SJSA1 (cell line): ENCODE measurements at regions not wholly inside any gene's neighbourhood (a gene's known extent, or its start where the extent isn't known, plus 50 kb on each side); places are given as distances from the start of the nearest gene placed in this dataset.
A peak's percentile ranks its signal among the peaks of the same experiment; 100 is the strongest.

ENCODE experiments used
- DNase-seq, 2 experiments: peaks; one replicate each; pipeline ENCODE4 v3.0.0-alpha.2; 2015 to 2020; ENCODE audit warnings: low spot score in 2 of 2, low read depth in 1 of 2
- H3K27ac ChIP-seq: fragments of 250-450 bp; sonication (Bioruptor Pico); 2 replicates; pipeline ENCODE4 v1.5.1; 2020; ENCODE audit warnings: mild to moderate bottlenecking, moderate library complexity
- H3K27me3 ChIP-seq: fragments of 250-450 bp; sonication (Bioruptor Pico); replicated peaks from 2 replicates; pipeline ENCODE4 v1.5.1; 2020; ENCODE audit warnings: mild to moderate bottlenecking, moderate library complexity
- H3K36me3 ChIP-seq: fragments of 250-450 bp; sonication (Bioruptor Pico); 2 replicates; pipeline ENCODE4 v1.5.1; 2020; ENCODE audit warnings: mild to moderate bottlenecking
- H3K4me1 ChIP-seq: fragments of 250-450 bp; sonication (Bioruptor Pico); replicated peaks from 2 replicates; pipeline ENCODE4 v1.6.1; 2021; ENCODE audit warnings: mild to moderate bottlenecking
- H3K4me3 ChIP-seq: fragments of 250-450 bp; sonication (Bioruptor Pico); 2 replicates; pipeline ENCODE4 v1.5.1; 2020; ENCODE audit warnings: mild to moderate bottlenecking
- H3K9me3 ChIP-seq: fragments of 250-450 bp; sonication (Bioruptor Pico); replicated peaks from 2 replicates; pipeline ENCODE4 v1.5.1; 2020; ENCODE audit warnings: mild to moderate bottlenecking

DNA sequence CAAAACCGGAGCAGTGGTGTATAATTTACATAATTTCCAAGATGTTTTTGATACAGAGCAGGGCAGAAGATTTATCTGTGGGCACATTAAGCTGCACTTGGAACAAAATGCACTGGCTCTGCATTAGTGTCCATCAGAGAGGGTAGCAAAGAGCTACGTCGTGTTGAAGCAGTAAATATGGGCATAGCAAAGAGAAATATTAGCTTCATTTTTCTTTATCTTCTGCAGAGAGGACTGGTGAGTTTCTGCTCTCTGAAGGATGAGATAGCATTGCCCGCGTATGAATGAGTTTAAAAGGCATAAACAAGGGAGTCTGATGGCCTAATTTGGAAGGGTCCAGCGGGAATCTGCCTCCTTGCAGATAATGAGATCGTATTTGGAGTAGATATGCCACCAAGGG, 227.8 kb upstream of the CDH11 start:
- Histone ChIP-seq H3K4me1 (no peaks in the 10 kb centered on the region), H3K9me3 (no peaks in the 10 kb centered on the region), H3K27me3 (no peaks in the 10 kb centered on the region), H3K4me3 (no peak overlapping the region), H3K36me3 (no peaks in the 10 kb centered on the region), H3K27ac (no peak overlapping the region)
- no peak for DNase-seq

DNA sequence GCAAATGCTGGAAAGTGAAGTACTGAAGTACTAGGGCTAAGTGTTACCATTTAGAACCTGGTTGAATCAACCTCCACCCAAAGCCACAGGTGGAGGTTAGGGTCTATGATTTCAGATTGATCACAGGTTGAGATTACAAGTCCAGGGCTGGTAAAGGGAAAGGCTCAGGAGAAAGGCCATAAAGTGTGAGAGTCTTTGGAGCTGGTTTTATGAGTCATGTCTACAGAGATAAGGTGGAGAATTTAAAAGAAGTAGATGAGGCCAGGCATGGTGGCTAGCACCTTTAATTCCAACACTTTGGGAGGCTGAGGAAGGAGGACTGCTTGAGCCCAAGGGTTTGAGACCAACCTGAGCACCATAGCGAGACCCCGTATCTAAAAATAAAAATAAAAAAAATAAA, 221.7 kb upstream of the CDH11 start:
- no peak overlapping the region for H3K27ac ChIP-seq
- no peaks in the 10 kb centered on the region for H3K4me1 ChIP-seq
- no peaks in the 10 kb centered on the region for H3K27me3 ChIP-seq
- H3K9me3 ChIP-seq, result no peaks in the 10 kb centered on the region
- H3K36me3 ChIP-seq, result no peaks in the 10 kb centered on the region
- no peak for DNase-seq
- H3K4me3 ChIP-seq, result no peak overlapping the region

DNA sequence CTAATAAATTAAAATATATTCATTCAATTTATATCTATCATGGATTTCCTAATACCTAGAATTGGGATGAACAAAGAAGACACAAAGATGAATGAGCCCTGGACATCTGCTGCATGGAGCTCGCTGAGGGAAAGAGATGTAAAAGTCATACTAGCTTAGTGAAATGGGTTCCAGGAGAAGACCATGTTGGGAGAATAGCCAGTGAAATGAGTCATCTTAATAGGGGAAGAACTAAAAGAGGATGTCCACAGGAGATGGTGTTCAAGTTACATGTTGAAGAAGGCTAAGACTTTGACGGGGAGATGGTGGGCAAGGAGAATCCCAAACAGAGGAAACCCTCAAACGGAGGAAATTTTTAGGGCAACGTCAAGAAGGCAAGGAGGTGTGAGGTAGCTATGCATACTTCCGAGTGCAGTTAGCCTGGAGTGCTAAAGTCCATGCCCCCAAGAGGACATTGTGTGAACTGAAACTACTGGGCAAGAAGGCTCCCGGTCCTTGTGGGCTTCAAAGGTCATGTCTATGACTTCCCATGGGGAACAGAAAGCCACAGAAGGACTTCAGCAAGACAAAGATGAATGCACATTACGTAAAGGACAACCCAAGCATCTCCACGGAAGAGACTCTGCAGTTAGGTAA, 220.5 kb upstream of the CDH11 start:
- Histone ChIP-seq H3K4me3 (no peak overlapping the region), H3K36me3 (no peaks in the 10 kb centered on the region), H3K27ac (no peak overlapping the region), H3K4me1 (no peaks in the 10 kb centered on the region), H3K9me3 (no peaks in the 10 kb centered on the region), H3K27me3 (no peaks in the 10 kb centered on the region)
- no peak for DNase-seq

DNA sequence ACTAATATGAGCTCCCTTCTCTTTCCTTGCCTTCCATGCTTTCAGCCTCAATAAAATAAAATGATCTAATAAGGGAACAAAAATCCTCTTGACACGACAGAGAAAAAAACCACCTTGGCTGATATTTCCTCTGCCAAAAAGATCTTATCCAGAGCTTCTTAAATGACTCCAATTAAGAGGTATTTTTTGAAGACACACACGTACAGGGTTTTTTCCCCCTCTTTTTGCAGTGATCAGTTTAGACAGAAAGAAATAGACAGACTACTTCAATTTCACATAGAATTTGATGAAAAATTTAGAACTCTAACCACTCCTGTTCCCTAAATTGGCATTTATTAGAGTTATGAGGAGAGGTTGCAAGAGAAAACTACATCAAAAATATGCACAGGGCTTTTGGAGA, 217.2 kb upstream of the CDH11 start:
- H3K27ac ChIP-seq, result no peak overlapping the region
- peaks cover 19% of the 10 kb centered on the region for H3K4me1 ChIP-seq
- H3K4me3 ChIP-seq, result no peak overlapping the region
- H3K27me3 ChIP-seq, result no peaks in the 10 kb centered on the region
- no peaks in the 10 kb centered on the region for H3K36me3 ChIP-seq
- no peaks in the 10 kb centered on the region for H3K9me3 ChIP-seq
- DNase-seq, result no peak

DNA sequence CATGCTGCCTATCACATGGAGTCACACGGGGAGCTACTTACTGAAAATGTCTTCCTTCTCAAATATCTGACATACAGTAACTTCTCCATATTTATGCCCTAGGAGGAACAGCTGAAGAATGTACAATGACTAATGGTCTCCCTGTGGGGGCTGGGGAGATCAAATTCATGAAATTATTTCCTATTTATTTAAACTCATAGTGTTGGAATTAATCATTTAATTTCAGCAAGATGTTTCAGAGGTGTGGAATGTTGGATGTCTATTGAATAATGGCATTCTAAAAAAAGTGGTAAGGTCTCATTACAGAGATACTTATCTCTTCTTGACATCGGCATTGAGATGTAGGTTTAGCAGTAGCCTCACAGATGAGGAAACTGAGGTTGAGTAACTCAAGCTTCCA, 214.3 kb upstream of the CDH11 start:
- Histone ChIP-seq H3K36me3 (no peaks in the 10 kb centered on the region), H3K27me3 (no peaks in the 10 kb centered on the region), H3K4me1 (peaks cover 19% of the 10 kb centered on the region), H3K9me3 (no peaks in the 10 kb centered on the region), H3K4me3 (no peak overlapping the region), H3K27ac (peak overlapping the region; percentile 47)
- DNase-seq, result peak in 1 of 2 experiments; percentile 65

DNA sequence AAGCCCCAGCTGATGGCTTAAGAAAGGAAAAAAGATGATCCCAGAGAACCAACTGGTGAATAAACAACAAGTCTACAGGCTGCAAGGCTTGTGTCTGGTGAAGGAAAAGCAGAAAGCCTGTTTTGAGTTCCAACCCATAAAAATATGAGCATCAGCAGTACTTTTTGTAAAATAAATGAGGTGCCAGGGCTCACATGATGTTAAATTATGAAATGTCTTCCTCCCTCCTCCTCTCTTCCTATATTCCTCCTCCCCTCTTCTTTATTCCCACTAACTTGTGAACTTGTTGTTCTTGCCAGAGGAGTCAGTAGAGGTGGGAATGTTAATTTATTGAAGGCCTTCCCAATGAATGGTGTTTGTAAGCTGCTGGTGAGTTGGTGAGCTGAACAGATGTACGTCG, 212.2 kb upstream of the CDH11 start:
- Histone ChIP-seq H3K9me3 (no peaks in the 10 kb centered on the region), H3K4me1 (peaks cover 19% of the 10 kb centered on the region), H3K27me3 (no peaks in the 10 kb centered on the region), H3K36me3 (no peaks in the 10 kb centered on the region), H3K4me3 (no peak overlapping the region), H3K27ac (no peak overlapping the region)
- DNase-seq, result no peak

DNA sequence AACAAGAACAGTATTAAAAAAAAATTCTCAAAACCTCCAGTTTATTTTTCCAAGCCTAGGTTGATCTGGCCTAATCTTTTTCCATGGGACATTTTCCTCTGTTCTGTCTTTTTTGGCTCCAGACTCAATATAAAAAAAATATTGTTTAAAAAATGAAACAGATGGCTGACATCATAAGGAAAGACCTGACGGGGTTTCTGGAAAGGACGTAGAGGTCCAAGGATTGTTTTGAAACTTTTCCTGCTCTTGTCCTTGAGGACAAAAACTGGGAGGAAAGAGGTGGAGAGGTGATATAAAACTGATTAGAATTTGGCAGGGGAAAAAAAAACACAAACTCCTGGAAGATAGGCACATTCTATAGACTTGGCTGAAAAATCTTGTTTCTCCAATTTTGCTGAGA, 211.4 kb upstream of the CDH11 start:
- Histone ChIP-seq H3K27me3 (no peaks in the 10 kb centered on the region), H3K36me3 (no peaks in the 10 kb centered on the region), H3K9me3 (no peaks in the 10 kb centered on the region), H3K4me1 (peaks cover 19% of the 10 kb centered on the region), H3K27ac (no peak overlapping the region), H3K4me3 (no peak overlapping the region)
- no peak for DNase-seq

DNA sequence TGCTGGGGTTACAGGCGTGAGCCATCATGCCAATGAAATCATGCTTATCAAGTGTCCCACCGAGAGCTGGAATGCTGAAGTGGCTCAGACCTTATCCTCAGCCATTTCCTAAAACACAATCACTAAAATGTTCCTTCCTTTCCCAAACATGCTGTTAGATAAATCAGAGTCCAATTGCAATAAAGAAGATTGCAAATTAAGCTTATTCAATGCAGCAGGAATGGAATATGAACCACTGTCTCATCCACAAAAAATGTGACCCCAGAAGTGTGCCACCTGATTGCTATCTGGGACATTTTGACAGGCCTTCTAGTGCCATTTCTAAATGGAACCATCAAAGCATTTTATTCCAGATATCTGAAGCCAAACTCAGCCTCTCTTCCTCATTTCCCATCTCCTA, 205.5 kb upstream of the CDH11 start:
- no peak for DNase-seq
- Histone ChIP-seq H3K27me3 (no peaks in the 10 kb centered on the region), H3K4me1 (no peaks in the 10 kb centered on the region)

DNA sequence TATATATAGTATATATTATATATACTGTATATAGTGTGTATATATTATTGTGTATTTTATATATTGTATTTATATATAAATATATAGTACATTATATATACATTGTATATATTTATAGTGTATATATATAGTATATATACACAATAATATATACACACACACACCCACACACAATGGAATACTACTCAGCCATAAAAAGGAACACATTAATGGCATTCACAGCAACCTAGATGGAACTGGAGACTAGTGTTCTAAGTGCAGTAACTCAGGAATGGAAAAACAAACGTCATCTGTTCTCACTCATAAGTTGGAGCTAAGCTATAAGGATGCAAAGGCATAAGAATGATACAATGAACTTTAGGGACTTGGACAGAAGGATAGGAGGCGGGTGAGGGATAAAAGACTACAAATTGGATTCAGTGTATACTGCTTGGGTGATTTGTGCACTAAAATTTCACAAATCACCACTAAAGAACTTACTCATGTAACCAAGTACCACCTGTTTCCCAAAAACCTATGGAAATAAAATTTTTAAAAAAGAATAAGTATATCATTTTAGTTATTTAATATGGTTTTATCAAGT, 201.9 kb upstream of the CDH11 start:
- Histone ChIP-seq H3K4me1 (peaks cover under 1% of the 10 kb centered on the region; the same call in 1 of the 2 replicates), H3K27ac (no peak overlapping the region), H3K36me3 (no peaks in the 10 kb centered on the region), H3K9me3 (no peaks in the 10 kb centered on the region), H3K4me3 (no peak overlapping the region), H3K27me3 (no peaks in the 10 kb centered on the region)
- DNase-seq, result no peak

More for the DNA sequence above, 205.5 kb upstream of the CDH11 start:
- Histone ChIP-seq H3K36me3 (no peaks in the 10 kb centered on the region), H3K9me3 (no peaks in the 10 kb centered on the region), H3K4me3 (no peak overlapping the region), H3K27ac (no peak overlapping the region)

DNA sequence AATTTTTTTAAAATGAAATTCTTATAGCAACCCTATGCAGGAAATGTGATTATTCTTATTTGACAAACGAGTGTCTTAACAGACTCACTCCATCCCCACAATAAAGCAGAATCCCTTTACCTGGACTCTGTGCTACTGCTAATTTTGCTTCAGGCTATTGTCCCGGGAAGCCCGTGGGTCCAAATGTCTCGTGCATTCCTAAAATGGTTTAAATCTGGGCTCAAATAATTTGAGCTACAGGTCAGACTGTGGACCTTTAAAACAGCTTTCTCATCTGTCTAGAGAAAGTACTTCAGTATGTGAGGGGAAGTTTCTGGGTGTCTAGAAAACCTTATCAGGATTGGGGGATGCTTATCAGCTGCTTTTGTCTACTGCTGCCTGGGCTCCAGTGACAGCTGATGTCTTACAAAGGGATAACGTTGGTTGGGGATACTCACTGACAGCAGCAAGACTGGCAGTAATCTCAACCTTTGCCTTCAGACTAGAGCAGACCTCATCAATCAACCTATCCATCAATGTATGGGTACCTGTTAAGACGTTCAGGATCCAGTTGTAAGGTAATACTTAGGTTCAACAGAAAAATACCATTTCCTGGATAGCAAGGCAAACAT, 197.9 kb upstream of the CDH11 start:
- Histone ChIP-seq H3K4me3 (no peak overlapping the region), H3K36me3 (no peaks in the 10 kb centered on the region), H3K9me3 (no peaks in the 10 kb centered on the region), H3K27ac (no peak overlapping the region), H3K4me1 (peaks cover 26% of the 10 kb centered on the region), H3K27me3 (no peaks in the 10 kb centered on the region)
- DNase-seq, result no peak

DNA sequence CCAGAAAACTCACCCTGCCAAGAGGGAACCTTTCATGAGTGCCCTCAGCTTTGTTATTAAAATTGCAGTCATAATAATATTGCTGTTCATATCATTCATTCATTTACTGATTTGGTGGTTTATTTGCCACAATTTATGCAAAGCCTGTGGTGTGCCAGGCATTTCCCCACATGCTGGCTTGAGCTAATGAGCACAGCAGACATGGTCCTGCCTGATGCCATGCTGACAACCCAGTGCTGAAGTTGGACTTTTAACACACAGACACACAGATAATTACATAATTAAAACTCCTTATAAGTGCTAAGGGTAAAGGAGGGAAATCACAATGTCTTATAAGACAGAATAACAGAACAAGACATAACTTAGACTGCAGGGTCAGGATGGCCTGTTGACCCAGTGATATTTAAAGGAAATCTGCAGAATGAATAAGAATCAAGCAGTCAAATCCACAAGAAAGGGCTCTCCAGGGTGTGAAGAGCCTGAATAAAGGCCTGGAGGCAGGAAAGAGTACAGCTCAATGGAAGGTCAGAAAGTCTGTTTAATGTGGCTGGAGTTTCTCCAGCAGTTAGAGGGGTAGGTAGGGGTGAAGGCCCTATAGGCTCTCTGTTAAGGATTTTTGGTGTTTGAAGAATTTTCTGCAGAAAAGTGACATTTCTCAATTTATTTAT, 196.9 kb upstream of the CDH11 start:
- H3K9me3 ChIP-seq, result no peaks in the 10 kb centered on the region
- peaks cover 32% of the 10 kb centered on the region for H3K4me1 ChIP-seq
- H3K27me3 ChIP-seq, result no peaks in the 10 kb centered on the region
- H3K4me3 ChIP-seq, result no peak overlapping the region
- DNase-seq, result no peak
- no peak overlapping the region for H3K27ac ChIP-seq
- no peaks in the 10 kb centered on the region for H3K36me3 ChIP-seq

DNA sequence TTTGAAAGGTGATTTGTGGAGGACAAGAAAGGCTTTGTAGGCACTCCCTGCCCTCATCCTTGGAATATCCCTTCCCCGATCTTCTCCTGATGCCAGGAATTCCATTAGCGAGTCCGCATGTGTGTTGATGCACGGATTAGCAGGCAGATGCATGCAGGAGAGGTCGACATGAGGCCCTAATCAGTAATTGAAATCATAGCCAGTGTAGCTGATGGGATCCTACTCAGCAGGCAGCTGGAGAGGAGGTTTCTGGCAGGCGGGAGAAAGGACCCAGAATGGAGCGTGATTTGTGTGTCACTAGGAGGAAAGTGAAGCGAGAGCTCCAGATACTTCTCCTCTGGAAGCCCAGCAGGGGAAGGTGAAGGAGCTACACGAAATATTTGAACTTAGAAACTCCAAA, 196.3 kb upstream of the CDH11 start:
- Histone ChIP-seq H3K27me3 (no peaks in the 10 kb centered on the region), H3K4me1 (peaks cover 32% of the 10 kb centered on the region), H3K36me3 (no peaks in the 10 kb centered on the region), H3K4me3 (no peak overlapping the region), H3K27ac (no peak overlapping the region), H3K9me3 (no peaks in the 10 kb centered on the region)
- DNase-seq, result no peak

DNA sequence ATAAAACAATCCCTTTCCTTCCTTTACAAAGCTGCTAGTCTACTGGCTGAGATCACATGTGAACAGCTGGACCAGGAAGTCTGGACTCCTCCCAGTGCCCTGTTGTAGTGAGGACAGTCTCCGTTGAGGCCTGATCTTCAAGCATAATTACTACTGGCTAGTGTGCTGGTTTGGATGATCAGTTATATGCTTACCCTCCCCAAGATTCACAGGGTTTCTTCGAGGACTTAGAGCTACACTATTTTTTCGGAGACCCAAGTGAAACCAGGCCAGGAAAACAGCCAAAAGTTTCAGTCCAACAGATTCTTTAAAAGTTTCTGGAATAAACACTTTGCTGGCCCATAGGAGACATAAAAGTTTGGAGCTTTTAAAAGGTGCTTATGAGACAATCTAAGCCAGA, 194.9 kb upstream of the CDH11 start:
- H3K9me3 ChIP-seq, result no peaks in the 10 kb centered on the region
- no peak for DNase-seq
- no peak overlapping the region for H3K4me3 ChIP-seq
- H3K27ac ChIP-seq, result peak overlapping the region; percentile 7; the same call in 1 of the 2 replicates
- no peaks in the 10 kb centered on the region for H3K36me3 ChIP-seq
- peaks cover 45% of the 10 kb centered on the region for H3K4me1 ChIP-seq
- no peaks in the 10 kb centered on the region for H3K27me3 ChIP-seq

DNA sequence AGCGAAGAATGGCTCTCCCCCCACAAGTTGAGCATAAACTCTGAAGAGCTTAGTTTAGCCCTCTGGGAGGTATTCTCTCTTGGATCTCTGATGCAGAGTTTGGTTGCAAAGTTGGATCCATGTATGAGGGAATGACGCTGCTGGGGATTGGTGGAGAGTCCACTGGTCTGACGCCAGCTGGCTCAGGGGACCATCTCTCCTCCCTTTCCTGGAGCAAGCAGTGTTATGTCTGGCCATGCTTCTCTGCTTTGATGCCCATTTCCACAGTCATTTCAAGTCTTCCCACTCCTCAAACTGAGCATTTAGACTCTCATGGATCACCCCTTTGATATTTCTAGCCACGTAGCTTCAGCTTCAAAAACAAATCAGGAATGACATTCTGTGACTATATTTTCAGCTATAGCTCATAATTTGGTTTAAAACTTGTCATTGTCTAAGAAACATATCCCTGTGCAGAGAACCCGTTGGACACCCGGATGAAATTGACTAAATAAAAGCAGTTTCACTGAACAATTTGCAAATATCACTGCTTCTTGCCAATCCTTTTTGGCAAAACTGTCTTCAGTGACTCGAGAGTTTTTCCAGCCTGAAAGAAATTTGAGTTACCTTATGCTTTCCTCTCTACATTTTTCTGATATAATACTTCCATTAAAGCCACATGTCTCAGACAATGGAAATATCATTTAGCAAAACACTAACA, 193.4 kb upstream of the CDH11 start:
- no peaks in the 10 kb centered on the region for H3K9me3 ChIP-seq
- no peak for DNase-seq
- peaks cover 55% of the 10 kb centered on the region for H3K4me1 ChIP-seq
- no peaks in the 10 kb centered on the region for H3K27me3 ChIP-seq
- no peak overlapping the region for H3K4me3 ChIP-seq
- no peaks in the 10 kb centered on the region for H3K36me3 ChIP-seq
- H3K27ac ChIP-seq, result no peak overlapping the region
